ENCODE measurements at regions not wholly inside any gene's neighbourhood (a gene's known extent, or its start where the extent isn't known, plus 50 kb on each side); places are given as distances from the start of the nearest gene placed in this dataset.

GRCh38 chr17:73719588-73720071 is 75.4 kb upstream of the SDK2 start (continued):
- TF ChIP-seq DZIP1 (CRISPR knock-in tag; IDR thresholded peaks at IDR 0.05) (0 out of 2 replicates have a peak, but pooled peaks have one; percentile 2), ZNF343 (CRISPR knock-in tag; IDR thresholded peaks at IDR 0.05) (0 out of 2 replicates have a peak, but pooled peaks have one; percentile 22), TARDBP (CRISPR knock-in tag; IDR thresholded peaks at IDR 0.05) (peak; percentile 34; the same call in 1 of the 2 replicates), ARID5B (CRISPR knock-in tag; IDR thresholded peaks at IDR 0.05) (0 out of 2 replicates have a peak, but pooled peaks have one; percentile 28), NR2F6 (IDR thresholded peaks at IDR 0.05) (no peak), NR2F6 (CRISPR knock-in tag; IDR thresholded peaks at IDR 0.05) (no peak), ZIK1 (CRISPR knock-in tag; IDR thresholded peaks at IDR 0.05; ENCODE audit: borderline replicate concordance, low read depth) (peak; percentile 34; the same call in 1 of the 2 replicates)
- TF ChIP-seq, protein P1, sequence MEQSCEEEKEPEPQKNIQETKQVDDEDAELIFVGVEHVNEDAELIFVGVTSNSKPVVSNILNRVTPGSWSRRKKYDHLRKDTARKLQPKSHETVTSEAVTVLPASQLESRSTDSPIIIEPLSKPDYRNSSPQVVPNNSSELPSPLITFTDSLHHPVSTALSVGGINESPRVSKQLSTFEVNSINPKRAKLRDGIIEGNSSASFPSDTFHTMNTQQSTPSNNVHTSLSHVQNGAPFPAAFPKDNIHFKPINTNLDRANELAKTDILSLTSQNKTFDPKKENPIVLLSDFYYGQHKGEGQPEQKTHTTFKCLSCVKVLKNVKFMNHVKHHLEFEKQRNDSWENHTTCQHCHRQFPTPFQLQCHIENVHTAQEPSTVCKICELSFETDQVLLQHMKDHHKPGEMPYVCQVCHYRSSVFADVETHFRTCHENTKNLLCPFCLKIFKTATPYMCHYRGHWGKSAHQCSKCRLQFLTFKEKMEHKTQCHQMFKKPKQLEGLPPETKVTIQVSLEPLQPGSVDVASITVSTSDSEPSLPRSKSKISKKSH (CRISPR knock-in tag; IDR thresholded peaks at IDR 0.05; ENCODE audit: borderline replicate concordance), result peak; percentile 66; the same call in 1 of the 2 replicates

Data from HepG2 (cell line).